H1 (cell line): ENCODE measurements at regions not wholly inside any gene's neighbourhood (a gene's known extent, or its start where the extent isn't known, plus 50 kb on each side); places are given as distances from the start of the nearest gene placed in this dataset.

Experiments
- CTCF ChIA-PET: fragments of 300-600 bp; sonication (Branson Sonifier 250); formaldehyde crosslinking; loops from one replicate; lab custom pipeline; 2021; ENCODE audit not compliant: partially characterized antibody; lab: Charles Lee
- POLR2A ChIA-PET: fragments of 300-600 bp; sonication (Branson Sonifier 250); formaldehyde crosslinking; loops from one replicate; lab custom pipeline; 2021; ENCODE audit warnings: inconsistent platforms; ENCODE audit not compliant: partially characterized antibody; lab: Charles Lee
- DNase-seq, 2 experiments: peaks; one replicate each; pipeline versions ENCODE4 v3.0.0 to v3.0.0-alpha.2; 2010 to 2022; ENCODE audit warnings: low spot score in 2 of 2, low read depth in 1 of 2, mixed read lengths in 1 of 2
- FAIRE-seq: peaks from 2 replicates; lab custom pipeline; 2011; peaks lifted over from hg19 to GRCh38; lab: Jason Lieb, UNC
- H2AFZ ChIP-seq: 2 replicates; pipeline ENCODE4 v1.8.1; 2012; ENCODE audit warnings: low read length, inconsistent platforms
- H2AK5ac ChIP-seq: 2 replicates; pipeline ENCODE4 v1.6.1; 2013; ENCODE audit warnings: low read depth, low read length
- H2BK120ac ChIP-seq: replicated peaks from 2 replicates; pipeline ENCODE3; 2013; ENCODE audit warnings: low read depth, low read length, inconsistent platforms
- H2BK12ac ChIP-seq: 2 replicates; pipeline ENCODE4 v1.6.1; 2013; ENCODE audit warnings: low read depth, low read length
- H2BK15ac ChIP-seq: 2 replicates; pipeline ENCODE4 v1.6.1; 2013; ENCODE audit warnings: low read length
- H2BK20ac ChIP-seq: 2 replicates; pipeline ENCODE4 v1.6.1; 2013; ENCODE audit warnings: low read length
- H2BK5ac ChIP-seq: 2 replicates; pipeline ENCODE4 v1.6.1; 2013; ENCODE audit warnings: low read depth, low read length
- H3K14ac ChIP-seq: 2 replicates; pipeline ENCODE4 v1.6.1; 2013; ENCODE audit warnings: inconsistent platforms; ENCODE audit not compliant: insufficient read length
- H3K18ac ChIP-seq: 2 replicates; pipeline ENCODE4 v1.6.1; 2013; ENCODE audit warnings: low read length; ENCODE audit errors: extremely low read depth
- H3K23ac ChIP-seq: 2 replicates; pipeline ENCODE4 v1.6.1; 2013; ENCODE audit warnings: inconsistent platforms; ENCODE audit not compliant: insufficient read length
- H3K23me2 ChIP-seq: 2 replicates; pipeline ENCODE4 v1.6.1; 2013; ENCODE audit warnings: low read depth, low read length
- H3K27ac ChIP-seq: 2 replicates; pipeline ENCODE4 v1.6.1; 2011; ENCODE audit warnings: low read depth, low read length, inconsistent platforms
- H3K27me3 ChIP-seq, 4 experiments: replicated peaks in 1 of 4; 1 replicate in 1 of 4; 2 replicates in 3 of 4; pipeline versions ENCODE4 v1.6.1 to v1.8.1; 2011 to 2013; ENCODE audit warnings: low read length in 3 of 4, mild to moderate bottlenecking in 3 of 4, inconsistent platforms in 2 of 4, mixed read lengths in 2 of 4, moderate library complexity in 1 of 4; ENCODE audit not compliant: control insufficient read depth in 3 of 4, insufficient read depth in 3 of 4; ENCODE audit errors: extremely low read depth in 1 of 4
- H3K36me3 ChIP-seq, 4 experiments: 2 replicates each; pipeline versions ENCODE4 v1.6.1 to v1.8.1; 2011 to 2013; ENCODE audit warnings: mild to moderate bottlenecking in 4 of 4, low read length in 3 of 4, moderate library complexity in 2 of 4, control low read depth in 1 of 4, inconsistent platforms in 1 of 4; ENCODE audit not compliant: insufficient read depth in 4 of 4, control insufficient read depth in 2 of 4
- H3K4ac ChIP-seq: replicated peaks from 2 replicates; pipeline ENCODE3; 2013; ENCODE audit warnings: low read length, low read depth, mixed read lengths, inconsistent platforms; ENCODE audit not compliant: insufficient read length
- H3K4me1 ChIP-seq, 4 experiments: replicated peaks in 1 of 4; 1 replicate in 1 of 4; 2 replicates in 3 of 4; pipeline versions ENCODE4 v1.6.1 to v1.8.1; 2011 to 2013; ENCODE audit warnings: low read length in 3 of 4, inconsistent platforms in 2 of 4, mixed read lengths in 1 of 4; ENCODE audit not compliant: insufficient read depth in 4 of 4, control insufficient read depth in 3 of 4
- H3K4me2 ChIP-seq, 2 experiments: 2 replicates each; pipeline versions ENCODE4 v1.6.1 to v1.8.1; 2011 to 2013; ENCODE audit warnings: low read depth in 2 of 2, low read length in 2 of 2, control low read depth in 1 of 2, inconsistent platforms in 1 of 2, mild to moderate bottlenecking in 1 of 2; ENCODE audit not compliant: insufficient read depth in 1 of 2
- H3K4me3 ChIP-seq, 4 experiments: fragments of 200-600, 300-600 bp in 1 of 4; sonication (generic), shearing (Covaris generic), sonication (Bioruptor Twin) in 1 of 4; 2 replicates each; pipeline versions ENCODE4 v1.5.1 to v1.8.1; 2011 to 2016; ENCODE audit warnings: low read length in 4 of 4, low read depth in 3 of 4, control low read depth in 2 of 4, inconsistent platforms in 2 of 4, mild to moderate bottlenecking in 2 of 4, mixed read lengths in 1 of 4, moderate library complexity in 1 of 4; ENCODE audit not compliant: insufficient read depth in 2 of 4; ENCODE audit errors: extremely low read depth in 1 of 4
- H3K56ac ChIP-seq: replicated peaks from 2 replicates; pipeline ENCODE3; 2013; ENCODE audit warnings: low read depth, mild to moderate bottlenecking, mixed read lengths, low read length, inconsistent platforms; ENCODE audit not compliant: insufficient read length
- H3K79me1 ChIP-seq: 2 replicates; pipeline ENCODE4 v1.6.1; 2013; ENCODE audit warnings: low read depth, low read length, control low read depth
- H3K79me2 ChIP-seq, 2 experiments: 2 replicates each; pipeline versions ENCODE4 v1.6.1 to v1.8.1; 2012 to 2013; ENCODE audit warnings: low read length in 2 of 2, mild to moderate bottlenecking in 2 of 2, inconsistent platforms in 1 of 2; ENCODE audit not compliant: insufficient read depth in 2 of 2, control insufficient read depth in 1 of 2
- H3K9ac ChIP-seq, 4 experiments: replicated peaks in 1 of 4; 1 replicate in 1 of 4; 2 replicates in 3 of 4; pipeline versions ENCODE4 v1.6.1 to v1.8.1; 2011 to 2013; ENCODE audit warnings: low read depth in 3 of 4, low read length in 3 of 4, control low read depth in 2 of 4, mild to moderate bottlenecking in 2 of 4, moderate library complexity in 2 of 4, inconsistent platforms in 1 of 4; ENCODE audit errors: extremely low read depth in 1 of 4
- H3K9me3 ChIP-seq, 2 experiments: 2 replicates each; pipeline versions ENCODE4 v1.6.1 to v1.8.1; 2012 to 2013; ENCODE audit warnings: mild to moderate bottlenecking in 2 of 2, moderate library complexity in 2 of 2, control low read depth in 1 of 2, inconsistent platforms in 1 of 2, low read depth in 1 of 2, low read length in 1 of 2, mixed read lengths in 1 of 2; ENCODE audit not compliant: insufficient read depth in 2 of 2
- H4K20me1 ChIP-seq, 2 experiments: replicated peaks in 1 of 2; 2 replicates each; pipeline versions ENCODE3 to v1.8.1; 2011 to 2013; ENCODE audit warnings: inconsistent platforms in 2 of 2, low read length in 2 of 2, mild to moderate bottlenecking in 1 of 2; ENCODE audit not compliant: insufficient read depth in 2 of 2, control insufficient read depth in 1 of 2
- H4K5ac ChIP-seq: 2 replicates; pipeline ENCODE4 v1.6.1; 2013; ENCODE audit warnings: low read length, low read depth, mixed read lengths, inconsistent platforms; ENCODE audit not compliant: insufficient read length
- H4K8ac ChIP-seq: 2 replicates; pipeline ENCODE4 v1.8.0; 2013; ENCODE audit warnings: mild to moderate bottlenecking, moderate library complexity, low read length, inconsistent platforms; ENCODE audit not compliant: insufficient read depth; ENCODE audit errors: extremely low read depth
- H4K91ac ChIP-seq: replicated peaks from 2 replicates; pipeline ENCODE3; 2013; ENCODE audit warnings: low read length, mixed read lengths, inconsistent platforms; ENCODE audit not compliant: insufficient read length
- E2F6 ChIP-seq: IDR thresholded peaks from 2 replicates; pipeline ENCODE4 v1.6.1; 2012; ENCODE audit warnings: inconsistent platforms
- RAD21 ChIP-seq, 2 experiments: IDR thresholded peaks in 1 of 2; conservative IDR thresholded peaks in 1 of 2; 2 replicates each; pipeline ENCODE4 v1.6.1; 2011; ENCODE audit warnings: low read depth in 2 of 2, low read length in 2 of 2, improper control_type of control experiment in 1 of 2, inconsistent platforms in 1 of 2, mild to moderate bottlenecking in 1 of 2, moderate library complexity in 1 of 2
- WGBS, 2 experiments: shearing (Covaris generic) in 1 of 2; methylation state at CpG; one replicate each; pipeline versions ENCODE4 v1.1.6 to v1.1.7; 2013 to 2015; ENCODE audit warnings: low lambda C conversion rate in 2 of 2, mixed read lengths in 2 of 2, inconsistent platforms in 1 of 2, low coverage in 1 of 2, missing lambda C conversion rate in 1 of 2; ENCODE audit not compliant: insufficient replicate concordance in 2 of 2, insufficient coverage in 1 of 2, insufficient read length in 1 of 2; ENCODE audit errors: extremely low coverage in 1 of 2, missing lambda C conversion rate in 1 of 2; 5-methylcytosine and 5-hydroxymethylcytosine counted together

GRCh38 chr2:23019476-23019875 lies 365.5 kb upstream of the KLHL29 start:
- Histone ChIP-seq H3K4me1 (peaks cover 0 to 4% (median 2%) of the 10 kb centered on the region in 4 experiments; a peak in 3 of 7 replicates), H3K9ac (no peak overlapping the region), H3K79me1 (no peaks in the 10 kb centered on the region), H4K20me1 (no peaks in the 10 kb centered on the region), H3K4me2 (no peak overlapping the region), H3K18ac (no peak overlapping the region), H2AK5ac (no peak overlapping the region), H3K9me3 (no peaks in the 10 kb centered on the region), H3K79me2 (no peaks in the 10 kb centered on the region), H2AFZ (0 out of 2 replicates have a peak overlapping the region, but pooled peaks have one; percentile 85), H3K56ac (no peak overlapping the region), H4K91ac (no peak overlapping the region), H3K4ac (no peak overlapping the region), H2BK12ac (no peak overlapping the region), H3K27ac (no peak overlapping the region), H3K27me3 (no peaks in the 10 kb centered on the region), H2BK15ac (no peak overlapping the region), H4K5ac (no peak overlapping the region), H4K8ac (no peak overlapping the region; the same call in 1 of the 2 replicates), H3K4me3 (no peak overlapping the region), H3K36me3 (no peaks in the 10 kb centered on the region), H2BK5ac (no peak overlapping the region), H3K14ac (no peak overlapping the region), H2BK120ac (no peak overlapping the region), H2BK20ac (no peak overlapping the region), H3K23me2 (no peaks in the 10 kb centered on the region), H3K23ac (no peak overlapping the region)
- ChIA-PET POLR2A (no interaction called here), CTCF (interaction anchor here (0.7 to 1.4 kb wide), 3 partner anchors 12 to 20 kb away, joined by 4 to 5 read pairs (median 4); no protein-coding TSS in a partner anchor)
- 67% methylated on average over 1 of the region's 1 CpG; no CpG with 5 or more reads in 1 of the 2 experiments for WGBS, 2 experiments
- FAIRE-seq (no peak), DNase-seq (no peak)
- TF ChIP-seq E2F6 (no peak), RAD21 (IDR thresholded peaks at IDR 0.05 in 1 of 2, conservative IDR thresholded peaks at IDR 0.05 in 1 of 2; ENCODE audit: low read depth in 2 of 2, low read length in 2 of 2) (0 out of 4 replicates have a peak, but pooled peaks of 1 of the 2 experiments have one; percentile 16)
